HG02943 (cell line): ENCODE measurements at regions not wholly inside any gene's neighbourhood (a gene's known extent, or its start where the extent isn't known, plus 50 kb on each side); places are given as distances from the start of the nearest gene placed in this dataset.
"Not testable (repeated sequence)": the region's sequence is repeated elsewhere in the genome, so short reads cannot be mapped to it uniquely, and the experiment has no call there.

Experiments used
- ATAC-seq: cut with Tn5 transposase; IDR thresholded peaks from one replicate; pipeline ENCODE4 v1.9.1; 2021; ENCODE audit warnings: mild to moderate bottlenecking, low read depth, moderate library complexity; ENCODE audit not compliant: unreplicated experiment

DNA sequence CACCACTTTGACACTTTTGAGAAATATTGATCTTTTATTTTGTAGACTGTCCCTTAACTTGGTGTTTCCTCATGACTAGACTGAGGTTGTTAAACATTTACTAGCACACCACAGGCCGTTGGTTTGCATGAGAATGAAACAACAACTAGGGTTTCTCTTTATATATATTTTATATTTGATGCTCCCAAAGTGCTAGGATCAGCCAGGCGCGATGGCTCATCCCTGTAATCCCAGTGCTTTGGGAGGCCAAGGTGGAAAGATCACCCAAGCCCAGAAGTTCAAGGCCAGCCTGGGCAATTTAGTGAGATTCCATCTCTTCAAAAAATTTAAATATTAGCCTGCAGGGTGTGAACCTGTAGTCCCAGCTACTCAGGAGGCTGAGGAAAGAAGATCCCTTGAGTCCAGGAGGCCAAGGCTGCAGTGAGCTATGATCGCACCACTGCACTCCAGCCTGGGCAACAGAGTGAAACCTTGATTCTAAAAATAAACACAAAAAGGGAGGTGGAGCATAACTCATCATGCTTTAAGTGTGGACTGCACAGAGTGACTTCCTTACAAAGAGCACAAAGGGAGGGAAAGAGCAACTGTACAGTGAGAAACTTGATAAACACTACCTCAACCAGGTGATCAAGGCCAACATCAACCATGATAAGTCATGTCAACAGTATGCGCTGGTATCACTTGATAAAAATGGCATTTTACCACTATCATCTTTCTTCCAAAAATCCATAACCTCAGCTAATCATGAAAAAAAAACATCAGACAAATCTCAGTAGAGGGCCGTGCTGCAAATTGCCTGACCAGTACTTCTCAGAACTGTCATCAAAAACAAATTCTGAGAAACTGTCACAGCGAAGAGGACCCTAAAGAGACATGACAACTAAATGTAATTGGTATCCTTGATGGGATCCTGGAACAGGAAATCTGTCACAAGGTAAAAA lies 72.8 kb upstream of the ATF7IP2 start:
- ATAC-seq = peak; percentile 84

DNA sequence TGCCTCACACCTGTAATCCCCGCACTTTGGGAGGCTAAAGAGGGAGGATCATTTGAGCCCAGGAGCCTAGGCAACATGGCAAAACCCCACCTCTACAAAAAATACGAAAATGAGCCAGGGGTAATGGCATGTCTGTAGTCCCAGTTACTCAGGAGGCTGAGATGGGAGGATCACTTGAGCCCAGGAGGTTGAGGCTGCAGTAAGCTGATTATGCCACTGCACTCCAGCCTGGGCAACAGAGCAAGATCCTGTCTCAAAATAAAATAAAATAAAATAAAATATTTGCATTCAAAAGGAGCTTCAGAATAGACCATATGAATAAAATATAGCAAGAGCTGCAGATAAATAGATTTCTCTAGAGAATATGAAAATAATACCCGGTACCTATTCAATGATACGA lies 71.5 kb upstream of the ATF7IP2 start:
- no peak for ATAC-seq

DNA sequence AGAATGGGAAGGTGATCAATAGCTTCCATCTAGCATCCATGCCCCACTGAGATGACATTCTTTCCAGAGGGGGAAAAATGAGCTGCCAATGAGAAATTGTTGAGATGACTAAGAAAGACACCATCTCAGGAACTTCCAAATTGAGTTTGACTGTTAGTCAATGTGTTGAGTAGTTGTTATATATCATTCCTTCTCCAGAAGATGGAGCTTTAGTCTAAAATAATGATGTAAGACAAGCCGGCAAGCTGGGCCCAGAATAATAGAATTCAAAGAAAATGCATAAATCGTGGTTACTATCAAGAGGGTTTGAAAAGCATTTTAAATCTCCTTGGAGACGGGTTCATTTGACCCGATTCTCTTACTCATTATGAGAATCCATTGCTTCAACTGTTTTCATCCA lies 71.0 kb upstream of the ATF7IP2 start:
- no peak for ATAC-seq

DNA sequence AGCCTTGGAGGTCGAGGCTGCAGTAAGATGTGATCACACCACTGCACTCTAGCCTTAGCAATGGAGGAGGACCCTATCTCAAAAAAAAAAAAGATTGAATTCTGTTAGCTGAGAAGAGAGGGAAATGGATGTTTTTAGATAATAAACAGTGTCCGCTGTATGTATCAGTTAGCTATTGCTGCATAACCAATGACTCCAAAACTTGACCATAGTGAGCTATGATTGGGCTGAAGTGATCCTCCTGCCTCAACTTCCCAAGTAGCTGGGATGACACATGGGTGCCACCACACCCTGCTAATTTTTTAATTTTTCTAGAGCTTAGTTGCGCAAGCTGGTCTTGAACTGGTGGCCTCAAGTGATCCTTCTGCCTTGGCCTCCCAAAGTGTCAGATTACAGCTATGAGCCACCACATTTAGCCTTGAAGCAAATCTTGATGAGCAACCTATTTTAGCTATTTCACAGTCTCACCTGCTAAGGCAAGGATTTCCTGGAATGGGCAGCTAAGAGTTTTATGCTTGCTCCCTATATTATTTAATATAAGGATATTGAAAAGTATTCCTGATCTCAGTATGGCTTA lies 68.3 kb upstream of the ATF7IP2 start:
- ATAC-seq = no peak

DNA sequence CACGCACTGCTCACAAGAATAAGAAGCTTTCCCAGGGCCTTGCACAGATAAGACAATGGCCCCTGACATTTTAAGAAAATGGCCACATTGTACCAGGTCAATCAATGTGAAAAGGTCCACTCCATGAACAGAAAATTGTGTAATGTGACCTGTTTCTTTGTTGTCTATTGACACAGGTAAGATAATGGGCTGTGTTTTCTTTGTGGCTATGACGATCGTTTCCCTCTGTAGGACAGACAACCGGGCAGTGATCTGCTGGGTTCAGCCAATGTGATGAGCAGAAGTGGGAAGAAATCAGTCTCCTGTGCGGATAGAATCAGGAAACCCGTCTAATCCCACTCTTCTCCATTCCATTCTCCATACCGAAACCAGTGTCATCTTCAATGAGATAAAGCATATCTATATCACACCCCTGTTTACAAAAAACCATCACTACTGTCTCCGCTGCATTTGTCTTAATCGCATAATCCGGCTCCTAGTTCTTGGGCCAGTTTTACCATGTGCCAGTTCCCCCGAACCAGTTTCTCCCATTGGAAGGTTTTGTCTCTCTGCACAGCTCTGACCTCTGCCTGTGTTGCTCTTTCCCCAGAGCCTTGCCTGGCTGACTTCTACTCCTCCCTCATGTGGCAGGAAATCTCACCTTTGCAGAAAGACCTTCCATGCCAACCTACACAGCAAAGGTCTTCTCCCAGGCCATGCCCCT lies 66.9 kb upstream of the ATF7IP2 start:
- no peak for ATAC-seq

DNA sequence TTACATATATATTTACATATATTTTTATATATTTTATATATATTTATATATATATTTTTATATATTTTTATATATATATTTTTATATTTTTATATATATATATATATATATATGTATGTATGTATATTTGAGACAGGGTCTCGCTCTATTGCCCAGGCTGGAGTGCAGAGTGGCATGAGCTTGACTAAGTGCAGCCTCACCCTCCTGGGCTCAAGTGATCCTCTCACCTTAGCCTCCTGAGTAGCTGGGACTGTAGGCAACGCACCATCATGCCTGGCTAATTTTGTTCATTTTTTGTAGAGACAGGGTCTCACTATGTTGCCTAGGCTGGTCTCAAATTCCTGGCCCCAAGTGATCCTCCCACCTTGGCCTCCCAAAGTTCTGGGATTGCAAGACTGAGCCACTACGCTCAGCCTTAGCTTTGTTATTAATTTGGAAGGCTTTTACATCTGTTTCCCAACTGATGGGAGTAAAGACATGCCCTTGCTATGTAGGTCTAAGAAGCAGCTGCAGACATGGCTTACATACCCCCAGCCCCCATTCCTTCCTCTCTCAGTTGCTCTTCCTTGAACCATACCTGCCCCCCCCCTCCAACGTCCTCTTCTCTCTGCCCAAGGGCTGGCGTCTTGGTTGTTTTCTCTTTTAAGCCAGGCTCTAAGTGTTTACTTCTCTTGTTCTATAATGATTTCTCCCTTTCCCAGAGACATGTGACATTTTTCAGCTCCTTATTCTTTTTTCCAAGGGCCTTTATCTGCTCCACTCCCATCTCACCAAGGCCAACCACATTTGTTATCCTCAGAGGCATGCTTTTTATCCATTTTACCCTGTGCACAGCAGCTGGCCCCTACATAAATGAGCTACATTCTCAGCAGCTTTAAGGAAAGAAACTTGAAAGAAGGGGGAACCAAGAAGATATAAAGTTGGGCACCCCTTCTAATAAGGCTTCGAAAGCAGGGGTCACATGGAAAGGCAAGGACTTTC lies 64.2 kb upstream of the ATF7IP2 start:
- no peak for ATAC-seq

DNA sequence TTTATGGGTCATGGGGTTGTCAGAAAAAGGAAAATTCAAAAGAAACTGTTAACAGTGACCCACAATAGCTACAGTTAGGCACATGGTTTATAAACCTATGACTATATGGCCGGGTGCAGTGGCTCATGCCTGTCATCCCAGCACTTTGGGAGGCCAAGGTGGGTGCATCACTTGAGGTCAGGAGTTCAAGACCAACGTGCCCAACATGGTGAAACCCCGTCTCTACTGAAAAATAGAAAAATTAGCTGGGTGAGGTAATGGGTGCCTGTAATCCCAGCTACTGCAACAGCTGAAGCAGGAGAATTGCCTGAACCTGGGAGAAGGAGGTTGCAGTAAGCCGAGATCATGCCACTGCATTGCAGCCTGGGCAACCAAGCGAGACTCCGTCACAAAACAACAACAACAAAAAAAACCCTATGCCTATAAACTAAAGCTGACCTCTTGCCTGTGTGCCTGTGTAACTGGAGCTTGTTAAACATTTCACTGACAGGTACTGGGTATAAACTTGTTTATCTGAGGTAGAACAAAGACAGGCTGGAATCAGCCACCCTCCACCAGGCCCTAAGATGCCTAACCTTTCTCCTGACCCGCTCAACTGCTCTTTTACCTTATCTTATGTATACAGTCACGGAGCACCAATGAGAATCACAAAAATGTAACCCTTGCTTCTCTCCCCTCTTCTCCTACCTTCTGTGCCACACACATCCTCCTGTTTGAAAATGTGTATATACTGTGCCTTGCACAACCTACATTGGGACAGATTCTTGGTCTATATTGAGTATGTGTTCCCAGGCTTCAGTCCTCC lies 62.9 kb upstream of the ATF7IP2 start:
- ATAC-seq = no peak

DNA sequence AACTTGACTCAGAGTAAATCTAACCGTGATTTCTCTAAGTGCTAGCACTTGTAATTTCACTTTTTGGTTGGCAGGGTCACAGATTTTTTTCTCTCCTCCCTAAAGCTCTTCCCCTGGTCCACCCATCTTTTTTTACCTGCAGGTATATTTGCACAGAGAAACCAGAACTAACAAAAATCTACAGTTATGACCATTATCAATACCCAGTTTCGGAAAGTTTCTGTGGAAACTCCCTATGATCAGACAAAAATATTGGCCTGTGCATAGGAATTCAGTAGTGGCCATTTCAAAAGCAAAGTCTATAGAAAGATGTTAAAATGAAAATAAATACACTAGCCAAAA lies 62.4 kb upstream of the ATF7IP2 start:
- ATAC-seq = no peak

DNA sequence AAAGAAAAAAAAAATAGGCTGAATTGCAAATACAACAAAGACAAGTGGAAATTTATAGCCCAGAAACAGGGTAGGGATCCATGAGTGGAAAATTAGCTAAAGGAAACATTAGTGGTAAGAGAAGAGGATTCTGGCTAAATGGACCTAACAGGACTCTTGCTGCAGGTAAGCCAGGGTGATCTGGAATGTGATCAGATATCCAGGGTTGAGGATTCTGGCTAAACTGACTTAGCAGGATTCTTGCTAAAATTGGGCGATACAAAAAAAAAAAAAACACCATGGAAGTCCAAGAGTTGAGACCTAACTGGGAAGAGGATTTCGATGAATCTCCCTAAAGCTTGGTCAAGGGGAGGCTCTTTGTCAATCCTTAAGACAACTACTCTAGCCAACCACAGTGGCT lies 61.7 kb upstream of the ATF7IP2 start:
- no peak for ATAC-seq

DNA sequence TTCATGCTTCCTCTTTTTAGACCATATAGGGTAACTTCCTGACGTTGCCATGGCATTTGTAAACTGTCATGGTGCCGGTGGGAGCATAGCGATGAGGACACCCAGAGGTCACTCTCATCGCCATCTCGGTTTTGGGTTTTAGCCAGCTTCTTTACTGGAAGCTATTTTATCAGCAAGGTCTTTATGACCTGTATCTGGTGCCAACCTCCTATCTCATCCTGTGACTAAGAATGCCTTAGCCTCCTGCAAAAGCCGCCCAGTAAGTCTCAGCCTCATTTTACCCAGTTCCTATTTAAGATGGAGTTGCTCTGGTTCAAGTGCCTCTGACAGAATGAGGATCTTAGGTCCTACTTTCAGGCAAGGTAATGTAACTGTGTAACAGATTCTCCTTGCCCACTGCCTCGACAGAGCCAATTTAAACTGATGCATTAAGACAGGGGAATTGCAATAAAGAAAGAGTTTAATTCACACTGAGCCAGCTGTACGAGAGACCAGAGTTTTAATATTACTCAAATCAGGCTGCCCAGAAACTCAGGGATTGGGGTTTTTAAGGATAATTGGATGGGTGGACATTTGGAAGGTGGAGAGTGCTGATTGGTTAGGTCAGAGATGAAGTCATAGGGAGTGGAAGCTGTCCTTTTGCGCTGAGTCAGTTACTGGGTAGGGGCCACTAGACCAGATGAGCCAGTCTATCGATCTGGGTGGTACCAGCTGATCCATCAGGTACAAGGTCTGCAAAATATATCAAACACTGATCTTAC lies 59.9 kb upstream of the ATF7IP2 start:
- ATAC-seq = no peak

DNA sequence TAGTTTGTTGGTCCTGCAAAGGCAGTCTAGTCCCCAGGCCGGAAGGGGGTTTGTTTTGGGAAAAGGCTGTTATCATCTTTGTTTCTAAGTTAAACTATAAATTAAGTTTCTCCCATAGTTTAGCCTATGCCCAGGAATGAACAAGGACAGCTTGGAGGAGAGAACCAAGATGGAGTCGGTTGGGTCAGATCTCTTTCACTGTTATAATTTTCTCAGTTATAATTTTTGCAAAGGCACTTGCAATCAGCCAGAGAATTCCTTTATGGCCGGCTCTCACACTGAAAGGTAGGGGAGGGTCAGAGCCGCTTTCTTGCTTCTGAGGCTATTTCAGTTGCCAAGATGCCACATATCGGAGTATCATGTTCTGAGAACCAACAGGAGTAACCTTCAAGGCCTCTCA lies 59.2 kb upstream of the ATF7IP2 start:
- ATAC-seq = no peak

DNA sequence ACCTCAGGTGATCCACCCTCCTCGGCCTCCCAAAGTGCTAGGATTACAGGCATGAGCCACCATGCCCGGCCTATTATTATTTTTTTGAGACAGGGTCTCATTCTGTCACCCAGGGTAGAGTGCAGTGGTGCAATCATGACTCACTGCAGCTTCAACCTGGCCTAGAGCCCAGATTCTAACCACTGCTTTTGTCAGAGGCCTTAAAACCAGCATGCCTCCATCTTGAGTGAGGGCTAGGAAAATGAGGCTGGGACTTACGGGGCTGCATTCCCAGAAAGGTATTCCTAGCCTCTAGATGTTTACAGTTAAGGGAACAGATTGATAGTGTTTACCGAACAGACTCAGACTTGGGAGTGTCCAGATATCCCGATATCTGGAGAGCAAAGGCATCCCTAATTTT lies 57.6 kb upstream of the ATF7IP2 start:
- not testable (repeated sequence) for ATAC-seq

DNA sequence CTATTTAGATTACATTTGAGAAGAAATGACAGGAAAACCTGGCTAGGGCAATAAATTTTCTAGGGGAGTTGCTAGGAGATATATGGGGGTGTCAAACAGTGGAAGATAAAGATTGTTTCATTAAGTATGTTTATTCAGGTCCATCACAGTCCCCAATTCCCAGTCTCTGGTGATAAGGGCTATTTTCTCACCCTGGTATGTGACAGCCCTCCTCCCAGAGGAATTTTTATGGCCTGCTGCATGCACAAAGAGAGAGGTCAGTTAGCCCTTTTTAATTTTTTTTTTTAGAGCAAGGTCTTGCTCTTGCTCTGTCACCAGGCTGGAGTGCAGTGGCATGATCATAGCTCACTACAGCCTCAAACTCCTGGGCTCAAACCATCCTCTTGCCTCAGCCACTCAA lies 53.6 kb upstream of the ATF7IP2 start:
- ATAC-seq = no peak

DNA sequence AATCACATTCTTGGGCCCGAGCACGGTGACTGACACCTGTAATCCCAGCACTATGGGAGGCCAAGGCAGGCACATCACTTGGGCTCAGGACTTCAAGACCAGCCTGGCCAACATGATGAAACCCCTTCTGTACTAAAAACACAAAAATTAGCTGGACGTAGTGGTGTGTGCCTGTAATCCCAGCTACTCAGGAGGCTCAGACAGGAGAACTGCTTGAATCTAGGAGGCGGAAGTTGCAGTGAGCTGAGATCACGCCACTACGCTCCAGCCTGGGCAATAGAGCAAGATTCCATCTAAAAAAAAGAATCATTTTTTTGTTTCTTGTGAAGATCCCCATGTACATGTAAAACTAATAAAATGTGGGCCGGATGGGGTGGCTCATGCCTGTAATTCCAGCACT lies 53.1 kb upstream of the ATF7IP2 start:
- no peak for ATAC-seq

DNA sequence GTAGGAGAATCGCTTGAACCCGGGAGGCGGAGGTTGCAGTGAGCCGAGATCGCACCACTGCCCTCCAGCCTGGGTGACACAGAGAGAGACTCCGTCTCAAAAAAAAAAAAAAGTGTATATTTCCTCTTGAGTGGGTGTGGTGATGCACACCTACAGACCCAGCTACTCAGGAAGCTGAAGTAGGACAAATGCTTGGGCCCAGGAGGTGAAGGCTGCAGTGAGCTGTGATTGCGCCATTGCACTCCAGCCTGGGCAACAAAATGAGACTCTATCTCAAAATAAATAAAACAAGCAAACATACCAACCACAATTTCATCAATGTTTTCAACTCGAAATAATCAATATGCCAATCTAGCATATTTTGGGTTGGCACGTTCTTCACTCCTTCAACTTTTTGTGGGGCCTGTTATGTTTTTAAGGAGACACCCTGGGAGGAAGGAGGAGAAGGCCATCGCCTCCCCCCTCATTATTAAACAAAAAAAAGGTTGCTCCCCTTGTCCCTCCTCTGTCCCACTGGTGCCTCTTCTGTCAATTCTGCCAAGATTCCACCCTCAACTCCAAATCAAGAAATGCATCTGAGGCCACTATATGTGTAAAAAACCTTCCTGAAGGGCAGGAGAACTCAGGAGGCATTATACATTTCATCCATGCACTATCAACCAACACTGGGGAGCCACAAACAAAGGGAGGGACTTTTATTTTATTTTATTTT lies 52.4 kb upstream of the ATF7IP2 start:
- no peak for ATAC-seq

DNA sequence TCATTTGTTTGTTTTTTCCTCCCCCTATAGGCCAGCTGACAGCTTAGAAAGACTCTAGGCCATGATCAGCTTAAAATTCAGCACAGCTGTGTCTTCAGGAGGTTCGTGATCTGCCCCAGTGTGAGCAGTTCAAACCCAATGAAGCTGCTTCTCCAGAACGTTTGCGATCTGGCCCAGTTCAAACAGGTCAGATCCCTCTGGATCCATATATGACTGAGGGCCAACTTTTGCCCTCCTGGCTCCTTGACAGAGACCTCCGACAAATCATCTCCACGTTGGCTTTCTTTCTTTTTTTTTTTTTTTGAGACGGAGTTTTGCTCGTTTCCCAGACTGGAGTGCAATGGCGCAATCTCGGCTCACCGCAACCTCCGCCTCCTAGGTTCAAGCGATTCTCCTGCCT lies 50.2 kb upstream of the ATF7IP2 start:
- ATAC-seq = no peak
